Ovary (tissue), 3 donors: ENCODE measurements at regions not wholly inside any gene's neighbourhood (a gene's known extent, or its start where the extent isn't known, plus 50 kb on each side); places are given as distances from the start of the nearest gene placed in this dataset.

Experiments used
- CTCF ChIP-seq, 3 donors: fragments of 450-650 bp in 2 of 3; fragments of 200-600 bp in 1 of 3; IDR thresholded peaks; one replicate each; pipeline versions ENCODE4 v1.5.1 to v1.8.0; 2016 to 2022; ENCODE audit warnings: antibody characterized with exemption in 3 of 3, mild to moderate bottlenecking in 1 of 3
- EP300 ChIP-seq: sonication (generic); formaldehyde crosslinking; IDR thresholded peaks from one replicate; pipeline ENCODE4 v1.6.1; 2017; ENCODE audit warnings: antibody characterized with exemption
- POLR2A ChIP-seq: fragments of 450-650 bp; IDR thresholded peaks from one replicate; pipeline ENCODE4 v1.6.1; 2017; ENCODE audit warnings: antibody characterized with exemption, mild to moderate bottlenecking, moderate library complexity
- donor health status: DM: no; HTN: no; CAD: no.

GRCh38 chr14:51430633-51431032 lies 190.6 kb downstream of the TMX1 start:
- TF ChIP-seq CTCF (IDR thresholded peaks at IDR 0.05) (no peak), POLR2A (no peak), EP300 (no peak)
